GM18858 (cell line): ENCODE measurements at regions not wholly inside any gene's neighbourhood (a gene's known extent, or its start where the extent isn't known, plus 50 kb on each side); places are given as distances from the start of the nearest gene placed in this dataset.
"Not testable (repeated sequence)": the region's sequence is repeated elsewhere in the genome, so short reads cannot be mapped to it uniquely, and the experiment has no call there.

Experiments
- ATAC-seq: cut with Tn5 transposase; IDR thresholded peaks from one replicate; pipeline ENCODE4 v1.9.1; 2021; ENCODE audit not compliant: unreplicated experiment

DNA sequence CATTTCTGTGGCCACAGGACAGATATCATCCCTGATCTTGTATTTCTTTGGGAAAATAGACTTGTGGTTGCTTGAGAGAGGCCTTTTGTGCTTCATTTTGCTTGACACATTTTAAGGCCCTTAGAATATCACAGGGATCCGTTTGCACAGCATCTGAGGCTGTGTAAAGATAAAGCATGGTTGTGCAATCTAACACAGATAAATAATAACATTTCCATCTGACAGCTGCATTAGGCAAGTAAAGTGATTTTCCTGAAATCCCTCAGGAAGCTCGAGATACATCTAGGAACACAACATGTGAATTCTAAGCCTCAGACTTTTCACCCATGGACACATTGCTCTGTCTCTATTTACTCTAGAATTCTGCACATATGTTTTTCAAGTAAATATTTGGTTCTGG, 212.8 kb upstream of the ADAMTSL1 start:
- no peak for ATAC-seq

DNA sequence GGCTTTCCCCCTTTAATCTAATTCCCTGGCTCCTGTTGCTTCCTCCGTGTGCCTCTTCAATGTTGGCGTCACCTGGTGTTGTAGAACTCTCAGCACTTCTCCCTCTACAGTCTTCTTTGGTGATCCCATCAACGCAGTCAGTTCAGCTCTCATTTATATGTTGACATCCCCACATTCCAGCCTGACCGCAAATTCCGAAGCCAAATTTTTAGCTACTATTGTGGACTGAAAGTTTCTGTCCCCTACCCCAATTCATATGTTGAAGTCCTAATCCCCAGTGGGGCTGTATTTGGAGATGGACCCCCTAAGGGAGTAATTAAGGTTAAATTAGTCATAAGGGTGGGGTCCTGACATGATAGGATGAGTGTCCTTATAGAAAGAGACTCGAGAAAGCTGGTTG, 210.6 kb upstream of the ADAMTSL1 start:
- no peak for ATAC-seq

DNA sequence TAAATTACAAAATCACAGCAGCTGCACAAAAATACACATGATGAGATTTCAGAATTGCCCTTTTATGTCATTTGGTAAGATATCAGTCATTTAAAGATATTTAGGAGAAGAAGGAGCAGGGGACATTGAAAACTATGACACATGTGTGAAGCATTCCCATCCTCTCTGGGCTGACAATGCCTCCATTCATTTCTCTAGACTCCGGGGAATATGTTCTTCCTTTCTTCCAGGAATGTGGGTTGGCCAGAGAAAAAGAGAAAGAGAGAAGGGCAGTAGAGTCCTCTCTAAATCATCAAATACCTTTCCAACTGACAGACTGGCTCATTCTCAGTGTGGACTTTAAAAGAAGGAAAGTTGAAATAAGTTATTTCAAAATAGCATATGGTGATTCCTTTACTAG, 205.6 kb upstream of the ADAMTSL1 start:
- ATAC-seq: no peak

DNA sequence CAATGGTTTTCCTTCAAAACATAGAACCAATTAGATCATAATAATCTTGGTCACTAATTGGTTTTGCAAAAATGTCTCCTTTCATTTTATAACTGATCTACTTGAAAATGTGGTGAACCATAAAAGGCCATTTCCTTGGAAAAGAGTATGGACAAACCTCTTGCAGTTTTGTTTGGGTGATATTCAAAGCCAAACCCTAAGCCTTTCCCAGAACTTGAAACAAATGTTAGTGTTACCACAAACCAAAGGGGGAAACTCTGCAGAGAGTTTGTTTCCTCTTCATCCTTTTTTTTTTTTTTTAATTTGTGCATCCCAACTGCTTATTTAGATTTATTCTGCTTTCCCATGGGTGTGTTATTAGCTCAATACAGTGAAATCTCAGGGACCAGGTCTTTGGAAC, 204.4 kb upstream of the ADAMTSL1 start:
- ATAC-seq: no peak

DNA sequence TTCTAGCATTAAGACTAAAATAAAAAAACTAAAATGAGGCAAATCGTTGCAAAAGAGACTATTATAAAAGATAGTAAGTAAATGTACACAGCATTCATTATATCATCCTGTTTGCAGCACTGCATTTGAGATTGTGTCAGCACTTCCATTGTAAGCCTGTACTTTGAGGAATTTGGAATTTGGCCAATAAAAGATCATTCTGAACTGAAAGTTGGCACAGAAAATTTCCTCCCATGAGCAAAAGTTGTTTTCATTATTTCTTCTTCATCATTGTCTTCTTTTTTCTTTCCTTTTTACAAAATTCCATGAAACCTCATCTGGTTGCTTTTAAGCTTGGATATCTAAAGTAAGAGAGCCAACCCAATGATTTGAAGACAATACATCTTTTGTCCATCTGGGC, 199.3 kb upstream of the ADAMTSL1 start:
- no peak for ATAC-seq

DNA sequence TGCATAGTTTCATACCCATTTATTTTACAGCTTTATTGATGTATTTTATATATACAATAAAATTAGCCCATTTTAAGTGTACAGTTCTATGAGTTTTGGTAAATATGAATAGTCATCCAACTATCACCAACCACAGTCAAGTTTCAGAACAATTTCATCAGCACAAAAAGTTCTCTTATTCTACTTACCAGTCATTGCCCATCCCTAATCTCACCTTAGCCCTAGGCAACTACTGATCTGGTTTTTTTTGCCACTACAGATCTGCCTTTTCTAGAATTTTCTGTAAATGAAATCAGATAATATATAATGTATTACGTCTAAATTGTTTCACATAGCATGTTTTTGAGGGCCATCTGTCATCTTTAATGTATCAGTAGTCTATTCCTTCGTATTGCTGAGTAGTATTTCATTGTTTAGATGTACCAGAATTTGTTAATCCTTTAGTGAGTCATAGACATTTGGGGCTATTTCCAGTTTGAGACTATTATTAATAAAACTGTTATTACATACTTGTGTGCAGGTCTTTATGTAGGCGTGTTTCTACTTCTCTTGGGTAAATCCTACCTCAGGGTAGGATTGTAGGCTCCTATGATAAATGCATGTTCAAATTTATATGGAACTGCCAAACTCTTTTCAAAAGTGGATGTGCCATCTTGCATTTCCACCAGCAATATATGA, 198.5 kb upstream of the ADAMTSL1 start:
- no peak for ATAC-seq

DNA sequence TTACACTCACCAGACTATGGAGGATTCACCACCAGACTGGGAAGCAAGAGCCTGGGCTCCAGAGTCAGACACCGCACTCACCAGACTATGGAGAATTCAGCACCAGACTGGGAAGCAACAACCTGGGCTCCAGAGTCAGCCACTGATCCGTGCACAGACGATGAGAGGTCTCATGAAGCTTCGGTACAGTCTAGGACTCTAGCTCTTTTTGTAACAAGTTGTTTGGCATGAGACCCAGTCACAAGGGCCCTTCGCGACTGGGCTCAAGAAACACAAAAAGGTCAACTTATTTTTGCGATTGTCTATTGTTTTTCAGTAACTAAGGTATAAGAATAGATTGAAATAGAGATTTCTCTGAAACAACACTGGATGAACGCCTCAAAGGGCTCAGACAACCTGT, 192.7 kb upstream of the ADAMTSL1 start:
- ATAC-seq: no peak

DNA sequence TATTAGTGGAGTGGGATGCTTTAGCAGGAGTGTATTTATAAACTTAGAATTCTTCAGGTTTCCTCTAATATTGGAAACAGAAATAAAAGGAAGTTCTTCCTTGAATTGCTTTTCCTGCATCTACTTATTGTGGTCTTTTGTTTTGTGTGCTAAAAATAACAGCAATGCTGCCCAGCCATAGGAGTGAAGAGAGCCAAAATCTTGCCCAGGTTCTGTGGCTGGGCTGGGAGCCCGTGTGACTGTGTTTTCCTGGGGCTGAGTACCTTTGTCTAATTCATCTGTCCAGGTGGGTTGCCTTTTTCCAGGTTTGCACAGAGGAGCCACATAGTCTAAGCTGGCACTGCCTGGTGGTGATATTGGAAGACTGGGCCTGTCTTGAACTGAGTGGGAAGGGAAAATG, 179.7 kb upstream of the ADAMTSL1 start:
- ATAC-seq: no peak

DNA sequence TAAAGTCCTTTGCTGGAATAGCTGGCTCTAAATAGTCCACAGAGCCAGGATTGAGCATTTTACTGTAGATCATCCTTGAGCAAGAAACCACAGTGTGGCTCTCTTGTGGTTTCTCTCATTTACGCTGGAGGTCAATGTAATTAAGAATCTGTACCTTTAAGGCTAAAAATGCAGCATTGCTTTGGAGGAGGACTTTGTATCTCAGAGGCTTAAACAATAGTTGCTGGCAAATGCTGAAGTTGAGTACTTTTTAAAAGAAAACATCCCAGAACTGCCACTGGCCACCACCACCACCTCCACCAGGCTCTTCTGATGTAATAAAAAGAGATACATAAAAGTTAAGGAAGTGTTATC, 177.3 kb upstream of the ADAMTSL1 start:
- ATAC-seq: no peak

DNA sequence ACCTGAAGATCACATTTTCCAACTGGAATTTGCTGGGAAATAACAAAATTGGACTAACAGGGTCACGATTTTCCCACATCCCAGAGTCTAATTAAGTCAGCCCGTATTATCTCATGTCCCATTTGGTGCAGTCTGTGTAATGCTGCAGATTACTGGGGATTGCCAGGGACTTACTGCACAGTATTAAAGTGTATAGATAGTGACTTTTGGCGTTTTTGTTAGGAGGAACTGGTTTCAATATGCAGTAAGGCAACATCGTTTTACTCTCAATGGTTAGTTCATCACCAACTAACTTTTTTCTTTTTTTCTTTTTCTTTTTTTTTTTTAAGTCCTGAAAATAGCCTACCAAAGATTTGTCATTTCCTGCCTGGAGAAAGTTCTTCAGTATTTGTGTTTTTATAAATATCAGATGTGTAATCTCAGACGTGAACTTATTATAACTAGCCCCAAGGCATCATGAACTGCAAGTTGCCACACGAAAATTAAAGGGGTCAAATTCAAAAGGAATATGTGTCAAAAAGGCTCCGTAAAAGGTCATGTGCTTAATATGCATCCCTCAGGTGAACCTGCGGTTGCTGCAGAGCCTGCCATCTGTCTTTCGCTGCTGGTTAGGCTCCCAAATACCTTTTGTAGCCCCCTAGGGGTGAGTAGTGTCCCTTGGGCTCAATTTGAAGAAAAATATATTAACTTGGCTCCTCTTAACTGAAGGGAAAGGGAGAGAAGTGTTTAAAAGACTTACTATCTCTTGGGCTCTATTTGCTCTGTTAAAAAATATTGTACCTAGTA, 176.7 kb upstream of the ADAMTSL1 start:
- no peak for ATAC-seq

DNA sequence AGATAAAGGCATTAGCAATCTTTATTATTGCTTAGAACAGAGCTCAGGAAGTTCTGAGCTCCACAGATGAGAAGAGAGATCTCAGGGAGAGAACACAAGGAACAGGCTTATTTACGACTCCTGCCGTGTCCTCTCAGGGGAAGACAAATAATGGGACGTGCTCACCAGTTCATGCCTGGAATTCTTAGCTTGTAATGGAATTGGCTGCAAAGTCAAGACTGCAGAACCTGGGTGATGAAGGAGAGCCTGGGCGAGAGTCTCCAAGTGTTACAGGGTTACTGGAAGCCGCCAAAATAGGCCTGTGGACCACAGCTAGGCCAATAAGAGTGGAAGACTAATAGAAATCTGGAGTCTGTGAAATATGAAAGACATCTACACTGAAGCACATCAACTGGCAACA, 174.5 kb upstream of the ADAMTSL1 start:
- ATAC-seq: no peak

DNA sequence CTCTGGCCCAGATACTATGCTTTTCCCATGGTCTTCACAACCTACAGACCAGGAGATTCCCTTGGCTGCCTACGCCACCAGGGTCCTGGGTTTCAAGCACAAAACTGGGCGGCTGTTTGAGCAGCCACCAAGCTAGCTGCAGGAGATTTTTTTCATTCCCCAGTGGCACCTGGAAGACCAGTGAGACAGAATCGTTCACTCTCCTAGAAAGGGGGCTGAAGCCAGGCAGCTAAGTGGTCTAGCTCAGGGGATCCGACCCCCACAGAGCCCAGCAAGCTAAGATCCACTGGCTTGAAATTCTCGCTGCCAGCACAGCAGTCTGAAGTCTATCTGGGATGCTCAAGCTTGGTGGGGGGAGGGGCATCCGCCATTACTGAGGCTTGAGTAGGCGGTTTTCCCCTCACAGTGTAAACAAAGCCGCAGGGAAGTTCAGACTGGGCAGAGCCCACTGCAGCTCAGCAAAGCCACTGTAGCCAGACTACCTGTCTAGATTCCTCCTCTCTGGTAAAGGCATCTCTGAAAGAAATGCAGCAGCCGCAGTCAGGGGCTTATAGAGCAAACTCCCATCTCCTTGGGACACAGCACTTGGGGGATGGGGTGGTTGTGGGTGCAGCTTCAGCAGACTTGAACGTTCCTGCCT, 168.7 kb upstream of the ADAMTSL1 start:
- not testable (repeated sequence) for ATAC-seq

DNA sequence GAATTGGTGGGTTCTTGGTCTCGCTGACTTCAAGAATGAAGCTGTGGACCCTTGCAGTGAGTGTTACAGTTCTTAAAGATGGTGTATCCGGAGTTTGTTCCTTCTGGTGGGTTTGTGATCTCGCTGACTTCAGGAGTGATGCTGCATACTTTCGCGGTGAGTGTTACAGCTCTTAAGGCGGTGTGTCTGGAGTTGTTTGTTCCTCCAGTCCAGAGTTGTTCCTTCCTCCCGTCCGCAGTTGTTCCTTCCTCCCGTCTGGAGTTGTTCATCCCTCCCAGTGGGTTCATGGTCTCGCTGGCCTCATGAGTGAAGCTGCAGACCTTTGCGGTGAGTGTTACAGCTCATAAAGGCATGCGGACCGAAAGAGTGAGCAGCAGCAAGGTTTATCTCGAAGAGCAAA, 159.6 kb upstream of the ADAMTSL1 start:
- ATAC-seq: no peak

DNA sequence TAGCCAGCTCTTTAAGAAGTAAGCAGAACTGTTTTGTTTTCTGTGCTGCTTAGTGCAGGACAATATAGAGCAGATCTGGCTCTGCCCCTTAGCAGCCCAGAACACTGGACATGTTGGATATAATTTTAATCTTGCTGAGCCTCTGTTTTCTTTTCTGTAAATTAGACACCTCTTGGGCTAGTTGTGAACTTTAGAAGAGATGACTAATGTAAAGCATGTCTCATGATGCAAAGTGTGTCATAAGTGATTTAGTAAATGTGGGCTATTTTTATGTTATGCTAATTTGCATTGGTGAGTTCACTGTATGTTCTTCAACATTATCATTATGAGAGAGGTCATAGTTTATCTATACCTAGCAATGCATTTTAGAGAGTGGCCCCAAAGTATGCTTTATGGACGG, 156.1 kb upstream of the ADAMTSL1 start:
- no peak for ATAC-seq

DNA sequence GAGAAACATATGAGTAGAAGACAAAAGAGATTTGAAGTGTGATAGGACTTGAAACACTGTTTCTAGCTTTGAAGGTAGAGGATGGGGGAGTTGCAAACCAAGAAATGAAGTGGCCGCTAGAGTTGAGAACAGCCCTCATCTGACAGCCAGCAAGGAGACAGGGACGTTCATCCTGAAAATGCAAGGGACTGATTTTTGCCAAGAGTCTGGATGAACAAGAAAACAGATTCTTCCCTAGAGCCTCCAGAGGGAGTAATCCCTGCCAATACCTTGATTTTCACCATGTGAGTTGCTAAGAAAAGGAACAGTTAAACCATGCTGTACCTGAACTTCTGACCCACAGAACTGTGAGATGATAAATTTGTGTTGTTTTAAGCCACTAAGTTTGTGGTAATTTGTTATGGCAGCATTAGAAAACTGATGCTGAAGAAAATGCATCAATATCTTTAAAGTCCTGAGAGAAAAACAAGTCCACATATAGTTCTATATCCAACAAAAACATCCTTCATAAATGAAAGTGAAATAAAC, 154.0 kb upstream of the ADAMTSL1 start:
- no peak for ATAC-seq

DNA sequence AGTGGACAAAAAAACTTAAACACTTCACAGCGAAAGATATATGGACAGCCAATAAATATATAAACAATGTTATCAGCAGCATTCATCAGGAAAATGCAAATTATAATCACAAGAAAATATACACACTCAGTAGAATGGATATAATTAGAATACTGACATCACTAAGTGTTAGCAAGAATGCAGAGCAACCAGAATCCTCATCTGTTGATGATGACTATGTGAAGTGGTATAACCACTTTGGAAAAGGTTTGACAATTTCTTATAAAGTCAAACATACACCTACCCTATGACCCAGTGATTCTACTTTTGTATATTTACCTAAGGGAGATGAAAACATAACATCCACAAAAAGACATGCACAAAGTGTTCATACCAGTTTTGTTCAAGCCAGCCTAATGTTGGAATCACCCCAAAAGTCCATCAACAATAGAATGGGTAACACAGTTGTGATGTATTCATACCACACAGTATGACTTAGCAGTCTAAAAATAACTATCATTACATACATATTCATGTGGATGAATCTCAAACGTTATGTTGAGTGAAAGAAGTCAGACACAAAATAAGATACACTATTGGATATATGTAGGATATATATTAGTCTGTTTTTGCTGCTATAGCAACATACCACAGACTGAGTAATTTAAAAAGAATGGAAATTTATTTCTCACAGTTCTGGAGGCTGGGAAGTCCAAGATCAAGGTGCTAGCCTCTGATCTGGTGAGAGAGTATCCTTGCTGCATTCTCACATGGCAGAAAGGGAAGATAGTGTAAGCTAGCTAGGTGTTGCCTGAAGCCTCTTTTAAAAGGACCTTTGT, 148.8 kb upstream of the ADAMTSL1 start:
- no peak for ATAC-seq

DNA sequence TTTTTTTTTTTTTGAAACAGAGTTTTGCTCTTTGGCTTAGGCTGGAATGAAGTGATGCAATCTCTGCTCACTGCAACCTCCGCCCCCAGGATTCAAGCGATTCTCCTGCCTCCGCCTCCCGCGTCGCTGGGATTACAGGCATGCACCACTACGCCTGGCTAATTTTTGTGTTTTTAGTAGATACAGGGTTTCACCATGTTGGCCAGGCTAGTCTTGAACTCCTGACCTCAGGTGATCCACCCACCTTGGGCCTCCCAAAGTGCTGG, 148.3 kb upstream of the ADAMTSL1 start:
- not testable (repeated sequence) for ATAC-seq

DNA sequence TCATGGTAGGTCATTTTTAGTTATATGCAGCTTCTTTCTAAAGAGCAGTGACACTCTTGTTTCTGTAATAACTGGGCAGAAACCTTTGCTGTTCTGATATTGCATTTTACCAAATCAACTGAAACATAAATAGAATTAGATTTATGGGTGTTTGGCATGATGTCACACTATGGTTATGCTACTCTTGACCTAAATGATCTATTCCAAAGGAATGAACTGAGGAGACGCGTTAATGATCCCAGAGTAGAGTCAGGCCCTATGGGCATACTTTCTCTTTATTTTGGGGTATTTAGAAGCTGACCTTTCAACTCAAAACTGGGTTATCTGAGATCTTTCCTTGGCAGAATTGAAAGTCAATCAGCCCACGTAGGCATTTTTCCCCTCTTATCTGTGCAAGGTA, 146.8 kb upstream of the ADAMTSL1 start:
- no peak for ATAC-seq

DNA sequence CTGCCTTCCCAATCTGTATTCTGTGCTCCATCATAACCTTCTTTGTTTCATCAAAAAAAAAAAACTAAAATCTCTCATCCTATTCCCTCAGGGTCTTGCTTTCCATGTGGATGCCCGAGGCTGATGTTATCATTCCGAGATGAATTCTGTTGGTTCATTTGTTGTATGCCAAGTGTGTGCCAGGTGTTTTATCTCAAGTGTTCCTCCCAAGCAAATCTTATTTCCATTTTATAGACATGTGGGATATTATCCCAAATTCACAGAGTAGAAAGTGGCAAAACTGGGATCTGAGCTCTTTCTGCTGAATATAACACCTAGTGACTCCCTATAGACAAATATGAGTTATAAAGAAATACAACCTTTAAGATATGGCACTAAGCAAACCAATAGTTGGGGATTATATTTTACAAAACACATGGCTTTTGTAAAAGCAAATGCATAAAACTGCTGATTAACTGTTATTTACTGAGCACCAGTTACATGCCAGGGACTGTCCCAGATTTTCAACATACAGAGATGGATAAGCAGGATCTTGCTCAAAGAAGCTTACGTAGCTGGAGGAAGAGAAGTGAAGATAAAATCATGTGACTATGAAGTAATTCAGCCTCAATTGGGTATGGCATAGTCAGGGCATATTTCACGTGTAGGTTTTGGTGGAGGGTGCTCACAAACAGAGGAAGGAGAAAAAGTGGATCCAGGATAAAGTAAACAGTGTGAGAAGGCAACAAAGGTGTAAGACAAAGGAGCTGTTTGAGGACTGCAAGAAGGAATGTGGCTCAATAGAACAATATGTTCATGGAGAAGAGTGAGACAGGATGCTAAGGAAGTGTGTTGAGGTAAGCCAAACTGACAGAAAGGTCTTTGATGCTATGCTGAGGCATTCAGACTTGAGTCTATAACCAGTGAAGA, 143.3 kb upstream of the ADAMTSL1 start:
- no peak for ATAC-seq

DNA sequence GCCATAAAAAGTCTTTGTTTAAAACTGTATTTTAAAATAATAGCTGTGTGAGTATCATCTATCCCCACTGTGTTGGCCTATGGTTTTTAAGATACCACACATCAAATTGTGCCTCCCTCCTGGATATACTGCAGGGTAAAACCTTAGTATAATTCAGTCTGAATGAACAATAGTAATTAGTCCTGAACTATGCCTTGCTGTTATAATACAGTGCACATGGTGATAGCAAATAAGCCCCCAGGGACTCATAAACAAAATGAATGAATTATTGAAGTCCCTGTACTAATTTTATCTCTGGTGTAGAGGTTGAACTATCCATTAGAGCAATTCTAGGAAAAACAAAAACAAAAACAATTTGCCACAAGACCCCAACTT, 142.7 kb upstream of the ADAMTSL1 start:
- no peak for ATAC-seq

DNA sequence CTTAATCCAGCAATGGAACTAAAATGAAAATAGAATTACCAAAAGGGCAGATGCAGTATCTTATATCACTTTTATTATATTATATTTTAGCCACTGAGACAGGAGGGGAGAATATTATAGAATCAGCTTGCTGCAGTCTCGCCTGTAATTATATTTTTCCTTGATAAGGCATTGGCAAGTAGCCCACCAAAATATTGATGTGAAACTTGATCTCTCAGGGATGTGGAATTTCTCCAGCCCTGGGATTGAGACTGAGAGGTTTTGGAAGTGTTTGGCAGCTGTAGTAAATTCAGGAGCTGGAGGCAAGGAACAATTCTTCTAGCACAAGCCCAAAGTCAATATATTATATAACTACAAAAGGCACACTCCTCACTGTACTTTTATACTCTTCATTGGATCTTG, 142.1 kb upstream of the ADAMTSL1 start:
- no peak for ATAC-seq
